RKO (cell line): ENCODE measurements at regions not wholly inside any gene's neighbourhood (a gene's known extent, or its start where the extent isn't known, plus 50 kb on each side); places are given as distances from the start of the nearest gene placed in this dataset.
"Not testable (repeated sequence)": the region's sequence is repeated elsewhere in the genome, so short reads cannot be mapped to it uniquely, and the experiment has no call there.

Experiments used
- DNase-seq: peaks from one replicate; pipeline ENCODE4 v3.0.0-alpha.2; 2016; ENCODE audit warnings: low spot score

GRCh38 chr2:199131876-199132275 is 325.9 kb downstream of the SATB2 start:
- no peak for DNase-seq

DNA sequence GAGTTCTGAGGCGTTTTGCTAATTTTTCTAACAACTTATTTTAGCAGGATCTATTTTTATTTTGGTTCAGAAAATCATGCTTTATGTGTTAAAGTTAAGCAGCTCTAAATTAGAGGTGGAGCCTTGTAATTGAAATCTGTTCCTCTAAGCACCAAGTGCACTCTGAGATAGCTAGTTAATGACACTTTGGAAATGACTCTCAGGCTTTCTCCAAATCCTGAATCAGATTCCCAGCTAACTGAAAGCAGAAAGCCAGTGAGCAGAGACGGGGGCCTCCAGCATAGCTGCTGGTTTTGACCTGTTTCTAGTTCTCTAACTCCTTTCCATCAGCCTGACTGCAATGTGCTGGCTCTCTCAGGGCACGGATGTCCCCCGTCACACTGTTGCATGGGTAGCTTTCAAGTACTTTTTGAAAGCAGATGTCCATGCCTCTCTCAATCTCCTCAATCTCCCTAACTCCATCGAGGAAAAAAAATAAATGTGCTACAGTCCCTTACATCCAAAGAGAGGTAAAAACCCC is 326.5 kb downstream of the SATB2 start:
- DNase-seq = no peak

GRCh38 chr2:199130501-199130900 is 327.2 kb downstream of the SATB2 start:
- no peak for DNase-seq

- no peak for DNase-seq
These were observed 329.1 kb downstream of the SATB2 start for GRCh38 chr2:199128476-199129229.

DNA sequence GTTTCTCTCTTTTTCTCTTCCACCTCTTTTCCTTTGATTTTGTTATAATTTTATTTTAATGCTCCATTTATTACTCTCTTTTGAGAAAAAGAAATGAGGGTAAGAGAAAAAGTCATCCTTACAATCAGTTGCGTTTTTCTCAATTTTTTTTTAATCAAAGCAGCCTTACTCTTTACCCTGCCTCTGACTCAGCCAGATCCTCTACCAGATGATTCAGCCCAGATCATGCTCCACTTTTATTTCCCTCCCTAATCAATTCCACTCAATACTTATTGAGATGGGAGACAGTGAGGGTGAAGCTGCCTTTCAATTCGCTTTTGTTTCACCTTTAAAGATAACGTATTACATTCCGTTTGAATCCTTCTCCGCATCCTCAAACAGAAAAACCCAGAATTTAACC is 337.9 kb downstream of the SATB2 start:
- no peak for DNase-seq

- no peak for DNase-seq
These were observed 339.0 kb downstream of the SATB2 start for GRCh38 chr2:199118673-199119112.

- DNase-seq = no peak
These were observed 342.6 kb downstream of the SATB2 start for GRCh38 chr2:199115169-199115568.

- no peak for DNase-seq
These were observed 344.6 kb downstream of the SATB2 start for GRCh38 chr2:199113111-199113510.

DNA sequence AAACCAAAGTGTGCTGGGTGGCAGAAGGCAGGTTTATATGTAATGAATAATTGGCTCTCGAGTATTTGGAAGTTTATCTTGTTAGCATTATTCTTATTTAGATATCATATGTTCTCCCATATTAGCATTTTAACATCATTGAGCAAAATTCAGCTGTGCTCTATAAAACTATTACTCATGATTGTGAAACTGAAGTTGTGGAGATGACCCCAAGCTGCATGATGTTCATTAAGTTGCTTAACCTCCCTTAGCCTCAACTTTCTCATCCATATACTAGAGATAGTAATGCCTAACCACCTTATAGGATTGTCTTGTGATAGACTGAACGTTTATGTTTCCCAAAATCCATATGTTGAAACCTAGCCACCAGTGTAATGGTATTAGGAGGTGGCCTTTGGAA is 346.3 kb downstream of the SATB2 start:
- no peak for DNase-seq

DNA sequence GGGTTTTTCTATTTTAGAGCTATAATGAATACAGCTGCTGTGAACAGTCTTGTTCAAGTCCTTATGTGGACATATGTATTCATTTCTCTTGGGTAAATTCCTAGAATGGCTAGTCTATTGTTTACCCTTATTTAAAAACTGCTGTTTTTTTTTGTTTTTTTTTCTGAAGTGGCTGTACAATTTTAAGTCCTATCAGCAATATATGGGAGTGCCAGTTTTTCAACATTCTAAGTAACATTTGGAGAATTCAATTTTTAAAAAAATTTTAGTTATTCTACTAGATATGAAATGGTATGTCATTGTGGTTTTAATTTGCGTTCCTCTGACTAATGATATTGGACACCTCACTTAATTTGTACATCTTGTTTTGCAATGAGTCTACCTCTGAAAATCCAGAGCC is 349.7 kb downstream of the SATB2 start:
- no peak for DNase-seq

DNA sequence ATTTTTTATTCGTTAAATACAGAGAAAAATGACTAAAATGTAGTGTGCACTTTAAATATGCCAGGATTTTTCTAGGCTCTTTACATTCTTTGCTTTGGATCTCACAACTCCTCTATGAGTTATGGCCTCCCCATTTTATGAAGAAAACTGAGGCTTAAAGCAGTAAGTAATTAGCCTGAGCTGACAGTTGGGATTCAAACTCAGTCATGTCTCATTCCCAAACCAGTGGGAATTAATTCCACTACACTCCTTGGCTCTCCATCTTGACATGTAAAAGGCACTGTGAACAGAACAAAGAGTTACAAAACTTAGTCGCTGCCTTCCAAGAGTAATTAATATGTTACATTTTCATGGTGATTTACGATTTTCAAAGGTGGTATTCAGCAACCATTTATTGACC is 351.9 kb downstream of the SATB2 start:
- DNase-seq = no peak

- DNase-seq = no peak
These were observed 356.3 kb downstream of the SATB2 start for GRCh38 chr2:199101487-199101886.

GRCh38 chr2:199100326-199101110 is 357.2 kb downstream of the SATB2 start:
- DNase-seq = no peak

DNA sequence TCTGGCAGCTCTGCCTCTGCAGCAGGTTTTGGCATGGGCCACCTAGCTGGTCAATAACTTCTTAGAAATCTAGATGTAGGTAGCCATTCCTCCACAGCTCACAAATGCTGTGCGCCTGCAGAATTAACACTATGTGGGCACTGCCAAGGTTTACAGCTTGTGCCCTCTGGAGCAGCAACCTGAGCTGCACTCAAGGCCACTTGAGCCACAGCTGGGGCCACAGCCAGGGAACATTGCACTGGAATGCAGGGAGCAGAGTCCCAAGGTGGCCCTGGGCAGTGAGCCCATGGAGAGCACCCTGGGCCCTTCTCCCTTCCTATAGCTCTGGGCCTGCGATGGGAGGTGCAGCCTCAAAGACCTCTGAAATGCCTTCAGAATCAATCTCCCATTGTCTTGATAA is 365.3 kb downstream of the SATB2 start:
- DNase-seq = no peak

- DNase-seq = no peak
These were observed 372.5 kb downstream of the SATB2 start for GRCh38 chr2:199085261-199085660.

DNA sequence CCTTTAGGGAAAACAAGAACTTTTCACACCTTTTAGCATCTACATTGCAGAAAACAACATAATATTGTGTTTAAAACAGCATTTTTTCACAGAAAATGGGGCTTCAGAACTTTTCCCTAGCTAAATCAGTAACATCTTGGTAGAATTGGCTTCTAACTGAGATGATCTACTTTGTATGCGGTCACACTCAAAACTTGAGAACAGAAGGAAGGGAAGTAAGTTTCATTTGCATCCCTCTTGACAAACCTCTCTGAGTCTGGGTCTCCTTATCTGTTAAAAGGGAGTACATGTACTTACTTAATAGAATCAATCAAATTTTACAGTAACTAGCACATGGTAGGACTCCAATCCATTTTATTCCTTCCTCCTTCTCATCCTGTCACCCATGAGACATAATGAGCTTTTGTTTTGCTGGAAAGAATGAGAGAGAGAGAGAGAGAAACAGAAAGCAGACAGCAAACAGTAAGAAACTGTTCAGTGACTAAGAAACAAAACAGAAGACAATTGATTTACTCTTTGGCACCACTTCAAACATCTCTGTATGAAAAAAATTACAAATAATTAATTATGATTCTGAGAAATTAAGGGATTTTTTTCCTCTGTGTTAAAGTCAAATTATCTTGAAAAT is 387.3 kb downstream of the SATB2 start:
- DNase-seq = no peak

GRCh38 chr2:199064201-199064600 is 393.5 kb downstream of the SATB2 start:
- no peak for DNase-seq

DNA sequence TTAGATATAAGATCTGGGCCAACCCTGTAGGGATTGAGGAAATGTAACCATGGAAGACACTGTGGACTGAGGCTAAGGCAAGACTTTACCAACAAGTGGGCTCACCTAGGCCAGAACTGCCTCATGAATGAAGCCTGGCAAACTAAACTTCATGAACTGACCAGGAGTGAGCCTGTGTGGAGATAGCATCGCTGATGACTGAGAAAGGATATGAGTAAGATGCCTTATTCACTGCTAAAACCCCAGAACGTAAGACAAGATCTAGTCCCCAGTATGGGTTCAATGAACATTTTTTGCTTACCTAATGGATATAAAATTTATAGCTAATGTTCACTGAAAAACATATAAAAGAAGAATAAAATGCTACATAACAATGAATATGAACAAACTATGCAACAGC is 399.8 kb downstream of the SATB2 start:
- no peak for DNase-seq

DNA sequence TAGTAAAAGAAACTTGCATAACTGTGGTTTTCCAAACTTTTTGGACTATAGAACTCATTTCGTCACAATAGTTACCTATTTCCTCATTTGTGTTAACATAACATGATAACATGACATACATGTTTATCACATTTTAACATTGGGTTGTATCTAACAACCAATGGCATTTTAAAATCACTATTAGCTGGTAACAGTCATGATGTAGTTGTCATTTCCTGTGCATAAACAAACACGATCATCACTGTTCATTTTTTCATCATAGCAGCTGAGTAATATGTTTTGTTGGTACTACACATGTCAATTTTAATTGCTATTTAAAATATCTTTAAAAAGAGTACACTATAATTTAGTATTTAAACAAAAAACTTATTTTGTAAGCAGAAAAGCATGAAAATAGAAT is 402.4 kb downstream of the SATB2 start:
- DNase-seq = peak; percentile 13

DNA sequence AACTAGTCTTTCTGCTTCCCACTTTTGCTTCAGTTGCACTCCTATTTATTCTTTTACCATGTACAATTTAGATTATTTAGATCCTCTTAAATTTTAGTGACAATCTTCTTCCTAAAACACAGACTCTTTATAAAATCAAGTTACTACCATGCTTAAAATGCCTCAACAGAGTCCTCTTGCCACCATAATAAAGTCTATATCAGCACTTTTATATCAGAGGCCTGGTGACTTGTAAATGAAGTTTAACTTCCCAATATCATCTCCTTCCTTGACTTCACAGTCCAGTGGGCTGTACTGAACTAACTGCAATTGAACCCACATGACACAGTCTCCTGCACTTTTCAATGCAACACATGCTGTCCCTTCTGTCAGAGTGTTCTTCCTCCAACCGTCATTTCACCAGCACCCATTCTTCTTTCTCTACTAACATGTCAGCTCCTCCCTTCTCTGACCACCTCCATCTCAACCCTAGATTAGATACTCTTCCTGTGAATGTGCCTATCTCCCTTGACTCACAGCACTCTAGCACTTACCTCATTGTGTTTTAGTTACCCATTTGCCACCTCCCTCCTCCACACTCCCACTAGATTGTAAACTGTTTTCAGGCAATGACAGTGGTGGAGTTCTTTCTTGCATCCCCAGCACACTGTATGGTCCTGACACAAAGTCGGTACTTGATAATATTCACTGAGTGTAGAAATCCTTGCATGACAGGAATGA is 414.9 kb downstream of the SATB2 start:
- no peak for DNase-seq

- DNase-seq = no peak
These were observed 417.2 kb downstream of the SATB2 start for GRCh38 chr2:199040522-199040921.

GRCh38 chr2:199033761-199034160 is 424.0 kb downstream of the SATB2 start:
- DNase-seq = not testable (repeated sequence)
